HCT116 (cell line): ENCODE measurements at regions not wholly inside any gene's neighbourhood (a gene's known extent, or its start where the extent isn't known, plus 50 kb on each side); places are given as distances from the start of the nearest gene placed in this dataset.

ENCODE experiments used
- ATAC-seq: fragments of 200-7000 bp; cut with Tn5 transposase; 2 replicates; pipeline ENCODE4 v1.9.1; 2020; ENCODE audit warnings: mild to moderate bottlenecking, moderate library complexity
- BruUV-seq: library from RNA; stranded (reverse); fragments of 400-500 nt; replicated peaks from 2 replicates; lab custom pipeline; 2021; lab: Mats Ljungman, UMichigan
- CTCF ChIA-PET: fragments of 300-600 bp; sonication (Branson Sonifier 250); formaldehyde crosslinking; loops from one replicate; lab custom pipeline; 2021; ENCODE audit warnings: antibody characterized with exemption; lab: Charles Lee
- POLR2A ChIA-PET: fragments of 300-600, 350-600 bp; sonication (Branson Sonifier 250); formaldehyde crosslinking; loops from one replicate; lab custom pipeline; 2021; ENCODE audit warnings: antibody characterized with exemption; lab: Charles Lee
- RAD21 ChIA-PET, 2 experiments: fragments of 300-600 bp; sonication (Branson Sonifier 250); formaldehyde crosslinking; loops; one replicate each; lab custom pipeline; 2023; ENCODE audit warnings: low total read pairs in 2 of 2; ENCODE audit not compliant: uncharacterized antibody in 2 of 2, unreplicated experiment in 2 of 2, low non-redundant PET in 1 of 2; lab: Charles Lee
- DNase-seq: peaks from one replicate; pipeline ENCODE4 v3.0.0-alpha.2; 2010; ENCODE audit warnings: low read depth, low spot score
- H2AFZ ChIP-seq: fragments of 200-600 bp; shearing (Covaris generic), sonication (generic); 2 replicates; pipeline ENCODE4 v1.6.1; 2017; ENCODE audit warnings: low read depth, mixed run types, mixed read lengths, antibody characterized with exemption, low read length; ENCODE audit not compliant: poor library complexity, severe bottlenecking
- H3K27ac ChIP-seq: 2 replicates; pipeline ENCODE4 v1.5.1; 2012; ENCODE audit warnings: low read depth, low read length
- H3K27me3 ChIP-seq: fragments of 200-600 bp; sonication (generic); 2 replicates; pipeline ENCODE4 v1.6.1; 2016; ENCODE audit warnings: mixed run types, low read length, mixed read lengths; ENCODE audit not compliant: insufficient read depth
- H3K36me3 ChIP-seq, 2 experiments: fragments of 200-500 bp in 1 of 2; fragments of 200-600 bp in 1 of 2; sonication (Bioruptor generic) in 1 of 2; sonication (generic) in 1 of 2; 2 replicates each; pipeline versions ENCODE4 v1.5.1 to v1.6.1; 2014 to 2016; ENCODE audit warnings: low read length in 2 of 2, inconsistent platforms in 1 of 2, mixed read lengths in 1 of 2, mixed run types in 1 of 2; ENCODE audit not compliant: insufficient read depth in 2 of 2, control insufficient read depth in 1 of 2
- H3K4me1 ChIP-seq, 2 experiments: fragments of 200-600 bp in 1 of 2; sonication (generic) in 1 of 2; 2 replicates each; pipeline versions ENCODE4 v1.5.1 to v1.6.1; 2012 to 2017; ENCODE audit warnings: low read length in 2 of 2, inconsistent platforms in 1 of 2, mild to moderate bottlenecking in 1 of 2, mixed read lengths in 1 of 2, mixed run types in 1 of 2, moderate library complexity in 1 of 2; ENCODE audit not compliant: insufficient read depth in 2 of 2, control insufficient read depth in 1 of 2
- H3K4me2 ChIP-seq: fragments of 200-600 bp; sonication (generic); 2 replicates; pipeline ENCODE4 v1.6.1; 2017; ENCODE audit warnings: mixed run types, low read length, mixed read lengths
- H3K4me3 ChIP-seq, 2 experiments: fragments of 200-600 bp in 1 of 2; sonication (generic) in 1 of 2; replicated peaks in 1 of 2; 2 replicates each; pipeline ENCODE4 v1.5.1; 2011 to 2016; ENCODE audit warnings: low read length in 2 of 2, control low read depth in 1 of 2, low read depth in 1 of 2, mild to moderate bottlenecking in 1 of 2, mixed read lengths in 1 of 2, mixed run types in 1 of 2
- H3K79me2 ChIP-seq: fragments of 200-600 bp; sonication (generic); 2 replicates; pipeline ENCODE4 v1.6.1; 2017; ENCODE audit warnings: mild to moderate bottlenecking, mixed run types, low read length, moderate library complexity, mixed read lengths; ENCODE audit not compliant: insufficient read depth
- H3K9ac ChIP-seq: fragments of 200-600 bp; sonication (generic); 2 replicates; pipeline ENCODE4 v1.6.1; 2016; ENCODE audit warnings: low read length, mixed read lengths
- H3K9me2 ChIP-seq: fragments of 200-600 bp; sonication (generic), shearing (Covaris generic); 2 replicates; pipeline ENCODE4 v1.6.1; 2017; ENCODE audit warnings: mixed run types, mild to moderate bottlenecking, moderate library complexity; ENCODE audit not compliant: insufficient read depth
- H3K9me3 ChIP-seq, 2 experiments: fragments of 200-500 bp in 1 of 2; fragments of 200-600 bp in 1 of 2; sonication (Bioruptor generic) in 1 of 2; sonication (generic) in 1 of 2; 2 replicates each; pipeline ENCODE4 v1.6.1; 2014 to 2017; ENCODE audit warnings: low read length in 2 of 2, mixed read lengths in 2 of 2, inconsistent platforms in 1 of 2, low read depth in 1 of 2, mild to moderate bottlenecking in 1 of 2, mixed run types in 1 of 2, moderate library complexity in 1 of 2; ENCODE audit not compliant: control insufficient read depth in 1 of 2, insufficient read depth in 1 of 2
- H4K20me1 ChIP-seq: fragments of 200-600 bp; sonication (generic), shearing (Covaris generic); 2 replicates; pipeline ENCODE4 v1.6.1; 2017; ENCODE audit warnings: mixed run types, mild to moderate bottlenecking, moderate library complexity; ENCODE audit not compliant: insufficient read depth
- CBX3 ChIP-seq: IDR thresholded peaks from 2 replicates; pipeline ENCODE4 v1.6.1; 2012; ENCODE audit warnings: low read depth
- CEBPB ChIP-seq: IDR thresholded peaks from 2 replicates; pipeline ENCODE4 v1.6.1; 2012; ENCODE audit warnings: low read depth
- CTCF ChIP-seq, 3 experiments: fragments of 200-600 bp in 1 of 3; sonication (generic) in 1 of 3; IDR thresholded peaks in 2 of 3; conservative IDR thresholded peaks in 1 of 3; 2 replicates each; pipeline ENCODE4 v1.5.1; 2012 to 2017; ENCODE audit warnings: low read depth in 2 of 3, low read length in 2 of 3, antibody characterized with exemption in 1 of 3, borderline replicate concordance in 1 of 3, control low read depth in 1 of 3, mild to moderate bottlenecking in 1 of 3, mixed read lengths in 1 of 3, mixed run types in 1 of 3, moderate library complexity in 1 of 3; ENCODE audit not compliant: insufficient read depth in 1 of 3
- EGR1 ChIP-seq: IDR thresholded peaks from 2 replicates; pipeline ENCODE4 v1.6.1; 2012; ENCODE audit warnings: low read depth
- ELF1 ChIP-seq: IDR thresholded peaks from 2 replicates; pipeline ENCODE4 v1.6.1; 2012; ENCODE audit warnings: low read depth, borderline replicate concordance
- EZH2 ChIP-seq: fragments of 200-600 bp; sonication (generic); IDR thresholded peaks from 2 replicates; pipeline ENCODE4 v1.6.1; 2017; ENCODE audit warnings: antibody characterized with exemption, mixed run types
- EZH2phosphoT487 ChIP-seq: fragments of 200-600 bp; IDR thresholded peaks from 2 replicates; pipeline ENCODE4 v1.6.1; 2018; ENCODE audit warnings: antibody characterized with exemption, borderline replicate concordance
- FOSL1 ChIP-seq: IDR thresholded peaks from 2 replicates; pipeline ENCODE4 v1.6.1; 2012; ENCODE audit warnings: low read depth
- JUND ChIP-seq: IDR thresholded peaks from 2 replicates; pipeline ENCODE4 v1.6.1; 2012
- POLR2A ChIP-seq: IDR thresholded peaks from 2 replicates; pipeline ENCODE4 v1.7.0; 2011; ENCODE audit warnings: borderline replicate concordance; ENCODE audit not compliant: insufficient read depth, insufficient read length; ENCODE audit errors: extremely low read depth
- POLR2AphosphoS5 ChIP-seq: IDR thresholded peaks from 2 replicates; pipeline ENCODE4 v1.6.1; 2011; ENCODE audit warnings: mild to moderate bottlenecking, low read depth, low read length, moderate library complexity
- RAD21 ChIP-seq: IDR thresholded peaks from 2 replicates; pipeline ENCODE4 v1.6.1; 2012; ENCODE audit warnings: low read depth, mild to moderate bottlenecking
- REST ChIP-seq: IDR thresholded peaks from 2 replicates; pipeline ENCODE4 v1.6.1; 2012; ENCODE audit warnings: low read depth
- SP1 ChIP-seq: IDR thresholded peaks from 2 replicates; pipeline ENCODE4 v1.6.1; 2012; ENCODE audit warnings: low read depth
- SRF ChIP-seq: IDR thresholded peaks from 2 replicates; pipeline ENCODE4 v1.6.1; 2012; ENCODE audit warnings: low read depth
- ZBTB33 ChIP-seq: IDR thresholded peaks from 2 replicates; pipeline ENCODE4 v1.6.1; 2011; ENCODE audit warnings: mild to moderate bottlenecking, low read length, moderate library complexity; ENCODE audit not compliant: insufficient replicate concordance; ENCODE audit errors: extremely low read depth
- ZFX ChIP-seq: fragments of 450-650 bp; IDR thresholded peaks from 2 replicates; pipeline ENCODE4 v1.6.1; 2017
- intact Hi-C: fragments of 100-400 bp; cut with micrococcal nuclease; formaldehyde crosslinking; loops from 2 replicates; pipeline ENCODE4 v1.10.0; 2022
- TF ChIP-seq, protein P1 (sequence below): IDR thresholded peaks from 2 replicates; pipeline ENCODE4 v1.6.1; 2012
- TF ChIP-seq, protein P2 (sequence below): IDR thresholded peaks from 2 replicates; pipeline ENCODE4 v1.6.1; 2012

GRCh38 chr7:19352305-19352695 is 207.1 kb upstream of the FERD3L start:
- no peak for ATAC-seq
- H3K9ac ChIP-seq: no peak overlapping the region
- CTCF ChIA-PET: no interaction called here
- H3K9me3 ChIP-seq: no peaks in the 10 kb centered on the region
- no peak overlapping the region for H3K27ac ChIP-seq
- no peak for DNase-seq
- no peak overlapping the region for H2AFZ ChIP-seq
- TF ChIP-seq POLR2A (no peak), ZFX (no peak), ELF1 (no peak), CEBPB (no peak), JUND (no peak), EZH2 (no peak), SP1 (no peak), EGR1 (no peak), POLR2AphosphoS5 (no peak), FOSL1 (no peak), REST (no peak), CBX3 (no peak), RAD21 (no peak), EZH2phosphoT487 (no peak), SRF (no peak), ZBTB33 (no peak), CTCF (IDR thresholded peaks at IDR 0.05 in 2 of 3, conservative IDR thresholded peaks at IDR 0.05 in 1 of 3; ENCODE audit: borderline replicate concordance in 1 of 3, insufficient read depth in 1 of 3, low read depth in 2 of 3, low read length in 2 of 3) (no peak)
- TF ChIP-seq, protein P1, sequence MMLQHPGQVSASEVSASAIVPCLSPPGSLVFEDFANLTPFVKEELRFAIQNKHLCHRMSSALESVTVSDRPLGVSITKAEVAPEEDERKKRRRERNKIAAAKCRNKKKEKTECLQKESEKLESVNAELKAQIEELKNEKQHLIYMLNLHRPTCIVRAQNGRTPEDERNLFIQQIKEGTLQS: no peak
- TF ChIP-seq, protein P2, sequence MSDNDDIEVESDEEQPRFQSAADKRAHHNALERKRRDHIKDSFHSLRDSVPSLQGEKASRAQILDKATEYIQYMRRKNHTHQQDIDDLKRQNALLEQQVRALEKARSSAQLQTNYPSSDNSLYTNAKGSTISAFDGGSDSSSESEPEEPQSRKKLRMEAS: no peak
- H3K4me1 ChIP-seq: no peaks in the 10 kb centered on the region
- RAD21 ChIA-PET: no interaction called here
- no peaks in the 10 kb centered on the region for H3K36me3 ChIP-seq
- no peaks in the 10 kb centered on the region for H3K9me2 ChIP-seq
- no peak overlapping the region for H3K4me2 ChIP-seq
- POLR2A ChIA-PET: no interaction called here
- H4K20me1 ChIP-seq: no peaks in the 10 kb centered on the region
- H3K4me3 ChIP-seq: no peak overlapping the region
- intact Hi-C loops: no loop called here
- 0 out of 2 replicates have a peak, but pooled peaks cover 5% of the 10 kb centered on the region for H3K27me3 ChIP-seq
- H3K79me2 ChIP-seq: no peaks in the 10 kb centered on the region
- BruUV-seq: no TSS peak
